ELF-1 (cell line): ENCODE measurements at regions not wholly inside any gene's neighbourhood (a gene's known extent, or its start where the extent isn't known, plus 50 kb on each side); places are given as distances from the start of the nearest gene placed in this dataset.
A peak's percentile ranks its signal among the peaks of the same experiment; 100 is the strongest.
"Not testable (repeated sequence)": the region's sequence is repeated elsewhere in the genome, so short reads cannot be mapped to it uniquely, and the experiment has no call there.

ENCODE experiments used
- DNase-seq: peaks from one replicate; pipeline ENCODE4 v3.0.0-alpha.2; 2016; ENCODE audit warnings: low read depth, low spot score

GRCh38 chr7:84880326-84880997 lies 306.4 kb downstream of the SEMA3D start:
- DNase-seq = peak; percentile 90

GRCh38 chr7:84879570-84880325 lies 307.1 kb downstream of the SEMA3D start:
- DNase-seq = no peak

- DNase-seq = no peak
These were observed 308.8 kb downstream of the SEMA3D start for GRCh38 chr7:84877943-84878570.

- no peak for DNase-seq
These were observed 310.6 kb downstream of the SEMA3D start for GRCh38 chr7:84876061-84876821.

GRCh38 chr7:84865560-84865959 lies 321.3 kb downstream of the SEMA3D start:
- no peak for DNase-seq

- no peak for DNase-seq
These were observed 329.5 kb downstream of the SEMA3D start for GRCh38 chr7:84857336-84857735.

GRCh38 chr7:84855758-84856157 lies 331.1 kb downstream of the SEMA3D start:
- DNase-seq = no peak

GRCh38 chr7:84848974-84849372 lies 337.9 kb downstream of the SEMA3D start:
- DNase-seq = not testable (repeated sequence)

GRCh38 chr7:84848219-84848973 lies 338.5 kb downstream of the SEMA3D start:
- DNase-seq = no peak

- no peak for DNase-seq
These were observed 339.1 kb downstream of the SEMA3D start for GRCh38 chr7:84847790-84848189.

GRCh38 chr7:84847038-84847437 lies 339.8 kb downstream of the SEMA3D start:
- DNase-seq = no peak

GRCh38 chr7:84845971-84846370 lies 340.9 kb downstream of the SEMA3D start:
- no peak for DNase-seq

GRCh38 chr7:84844771-84845170 lies 342.1 kb downstream of the SEMA3D start:
- no peak for DNase-seq

- no peak for DNase-seq
These were observed 345.0 kb downstream of the SEMA3D start for GRCh38 chr7:84841809-84842208.

- no peak for DNase-seq
These were observed 348.0 kb downstream of the SEMA3D start for GRCh38 chr7:84838857-84839256.

- no peak for DNase-seq
These were observed 349.5 kb downstream of the SEMA3D start for GRCh38 chr7:84837405-84837804.

GRCh38 chr7:84829719-84830118 lies 357.1 kb downstream of the SEMA3D start:
- DNase-seq = no peak

- DNase-seq = no peak
These were observed 362.7 kb downstream of the SEMA3D start for GRCh38 chr7:84824057-84824651.

- no peak for DNase-seq
These were observed 363.3 kb downstream of the SEMA3D start for GRCh38 chr7:84823530-84823929.

- no peak for DNase-seq
These were observed 363.8 kb downstream of the SEMA3D start for GRCh38 chr7:84822941-84823510.
